GM21526 (cell line): ENCODE measurements at regions not wholly inside any gene's neighbourhood (a gene's known extent, or its start where the extent isn't known, plus 50 kb on each side); places are given as distances from the start of the nearest gene placed in this dataset.

Experiments used
- ATAC-seq: cut with Tn5 transposase; IDR thresholded peaks from one replicate; pipeline ENCODE4 v1.9.1; 2021; ENCODE audit warnings: moderate library complexity; ENCODE audit not compliant: unreplicated experiment, low FRiP score

DNA sequence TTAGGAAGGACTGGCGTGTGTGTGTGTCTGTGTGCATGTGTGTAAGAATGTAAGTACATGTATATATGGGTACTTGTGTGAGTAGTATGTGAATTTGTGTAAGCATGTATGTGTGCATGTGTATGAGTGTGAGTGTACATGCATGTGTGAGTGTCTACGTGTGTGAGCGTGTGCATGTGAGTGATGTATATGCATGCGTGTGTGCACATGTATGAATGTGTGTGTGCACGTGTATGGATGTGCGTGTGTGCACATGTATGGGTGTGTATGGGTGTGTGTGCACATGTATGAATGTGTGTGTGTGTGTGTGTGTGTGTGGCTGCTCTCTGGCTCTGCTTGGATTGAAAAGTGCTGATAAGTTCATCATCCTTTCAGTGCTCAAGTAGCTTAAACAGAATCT lies 154.5 kb downstream of the TENT4A start:
- no peak for ATAC-seq

GRCh38 chr5:6868171-6868570 lies 154.9 kb downstream of the TENT4A start:
- ATAC-seq: no peak

GRCh38 chr5:6868575-6869215 lies 155.5 kb downstream of the TENT4A start:
- ATAC-seq: no peak

DNA sequence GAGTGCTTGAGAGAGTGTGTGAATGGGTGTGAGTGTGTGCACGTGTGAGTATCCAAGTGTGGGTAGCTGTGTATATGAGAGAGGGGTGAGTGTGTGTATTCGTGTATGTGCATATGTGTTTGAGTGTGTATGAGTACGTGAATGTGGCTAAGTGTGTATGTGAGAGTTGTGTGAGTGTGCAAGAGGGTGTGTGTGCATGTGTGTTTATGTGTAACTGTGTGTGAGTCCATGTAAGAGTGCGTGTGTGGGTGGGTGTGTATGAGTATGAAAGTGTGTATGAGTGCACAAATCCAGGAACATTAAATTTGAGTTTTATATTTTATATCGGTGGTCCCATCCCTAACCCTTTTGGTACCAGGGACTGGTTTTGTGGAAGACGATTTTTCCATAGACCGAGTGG lies 156.4 kb downstream of the TENT4A start:
- no peak for ATAC-seq

DNA sequence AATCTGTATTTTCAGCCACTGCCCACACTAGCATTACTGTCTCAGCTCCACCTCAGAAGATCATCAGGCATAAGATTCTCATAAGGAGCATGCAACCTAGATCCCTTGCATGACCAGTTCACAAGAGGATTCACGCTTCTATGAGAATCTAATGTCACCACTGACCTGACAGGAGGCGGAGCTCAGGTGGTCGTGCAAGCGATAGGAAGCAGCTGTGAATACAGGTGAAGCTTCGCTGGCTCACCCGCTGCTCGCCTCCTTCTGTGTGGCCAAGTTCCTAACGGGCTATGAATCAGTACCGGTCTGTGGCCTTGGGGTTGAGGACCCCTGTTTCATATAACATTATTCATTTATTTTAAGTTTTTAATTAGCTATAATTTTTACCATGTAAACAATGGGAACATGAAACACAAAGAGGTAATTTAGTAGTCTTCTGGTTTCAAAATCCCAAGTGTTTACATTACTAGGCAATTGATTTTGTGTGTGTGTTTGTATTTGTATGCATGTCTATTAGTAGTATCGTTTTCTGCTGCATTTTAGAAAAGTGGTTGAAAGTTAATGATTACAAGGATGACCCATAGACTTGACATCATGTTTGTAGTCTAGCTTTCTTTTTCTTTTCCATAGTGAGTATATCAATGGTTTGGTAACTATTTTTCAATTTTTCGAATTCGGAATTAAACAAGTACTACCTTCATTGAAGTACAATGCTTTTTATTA lies 159.4 kb downstream of the TENT4A start:
- ATAC-seq: no peak

DNA sequence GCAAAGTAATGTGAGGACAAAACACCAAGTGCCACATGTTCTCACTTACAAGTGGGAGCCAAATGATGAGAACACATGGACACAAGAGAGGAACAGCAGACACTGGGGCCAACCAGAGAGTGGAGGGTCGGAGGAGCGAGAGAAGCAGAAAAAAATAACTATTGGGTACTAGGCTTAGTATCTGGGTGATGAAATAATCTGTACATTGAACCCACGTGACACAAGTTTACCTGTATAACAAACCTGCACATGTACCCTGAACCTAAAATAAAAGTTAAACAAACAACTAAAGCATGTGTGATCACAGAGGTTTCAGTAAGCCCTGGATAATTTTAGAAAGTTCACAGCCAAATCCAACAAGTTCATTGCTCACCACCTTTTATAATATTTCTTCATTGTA lies 160.1 kb downstream of the TENT4A start:
- no peak for ATAC-seq

- ATAC-seq: no peak
Observed at GRCh38 chr5:6875376-6875775, 162.1 kb downstream of the TENT4A start.

DNA sequence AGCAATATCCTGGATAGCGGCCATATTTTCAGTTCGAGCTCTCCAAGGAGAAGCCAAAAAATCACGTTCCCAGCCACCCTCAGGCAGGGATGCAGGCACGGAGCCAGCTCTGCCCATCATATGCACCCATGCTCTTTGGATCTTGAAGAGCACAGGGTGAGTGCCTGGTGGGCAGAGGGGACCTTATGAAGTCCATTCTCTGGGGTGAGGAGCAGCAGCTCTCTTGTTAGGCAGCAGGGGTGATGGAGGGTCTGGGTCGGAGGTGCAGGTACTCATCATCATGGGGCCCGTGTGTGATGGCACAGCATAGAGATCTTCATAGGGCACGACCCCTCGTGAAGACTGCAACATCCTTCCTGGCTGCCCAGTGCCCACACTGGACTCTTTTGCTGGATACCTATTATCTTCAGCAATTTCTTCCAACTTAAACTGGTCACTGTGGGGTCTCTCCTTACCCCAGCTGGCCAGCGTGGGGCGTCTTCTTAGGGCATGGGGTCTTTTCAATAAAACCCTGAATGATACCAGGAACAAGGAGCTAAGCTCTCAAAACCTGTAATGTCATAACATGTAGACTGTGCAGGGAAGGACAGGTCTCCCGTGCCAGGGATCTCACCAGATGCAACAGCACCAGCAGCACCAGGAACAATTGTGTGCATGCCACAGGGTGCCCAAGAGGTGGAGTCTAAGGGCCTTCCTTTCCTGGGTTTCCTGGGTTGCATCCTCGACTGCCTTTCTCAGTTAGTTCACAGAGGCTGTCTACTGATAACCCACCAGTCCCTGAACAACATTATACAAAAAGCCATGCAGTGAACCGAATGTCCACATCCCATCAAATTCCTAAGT lies 165.0 kb downstream of the TENT4A start:
- no peak for ATAC-seq

- no peak for ATAC-seq
Observed at GRCh38 chr5:6885581-6885980, 172.3 kb downstream of the TENT4A start.

DNA sequence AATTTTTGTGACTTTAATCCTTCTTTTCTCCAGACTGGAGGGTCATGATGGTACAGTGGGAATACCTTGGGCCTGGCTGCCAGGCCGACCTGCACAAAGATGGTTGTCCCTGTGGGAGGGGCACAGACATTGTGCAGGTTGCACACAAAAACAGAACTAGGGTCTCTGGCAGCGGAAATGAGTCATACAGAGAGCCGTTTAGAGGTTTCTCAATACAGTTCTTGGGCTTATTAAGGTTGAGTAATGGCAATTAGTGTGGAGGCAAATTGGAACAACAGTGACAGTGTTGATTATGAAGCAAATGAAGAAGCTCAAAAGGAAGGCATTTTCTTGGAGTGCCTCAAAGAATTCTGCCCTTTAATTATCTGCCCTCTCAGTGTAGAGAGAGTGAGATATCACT lies 173.6 kb downstream of the TENT4A start:
- ATAC-seq: no peak

GRCh38 chr5:6889030-6889429 lies 175.8 kb downstream of the TENT4A start:
- no peak for ATAC-seq

DNA sequence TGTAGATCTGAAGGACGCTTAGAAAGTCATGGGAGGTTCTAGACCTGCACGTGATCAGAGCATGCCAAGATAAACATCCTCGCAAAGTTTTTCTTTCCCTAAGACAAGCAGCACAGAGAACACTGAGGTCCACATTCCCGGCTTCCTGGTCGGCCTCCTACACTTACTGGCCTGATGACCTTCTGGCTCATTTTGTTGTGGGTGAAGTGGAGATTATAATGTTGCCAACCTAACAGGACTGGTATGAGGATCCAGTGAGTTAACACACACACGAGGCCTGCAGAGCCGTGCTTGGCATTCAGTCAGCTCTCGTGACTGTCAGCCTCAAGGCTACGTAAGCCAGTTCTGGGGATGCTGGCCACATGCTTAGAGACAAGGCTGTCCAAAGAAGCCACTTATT lies 186.0 kb downstream of the TENT4A start:
- ATAC-seq: no peak

DNA sequence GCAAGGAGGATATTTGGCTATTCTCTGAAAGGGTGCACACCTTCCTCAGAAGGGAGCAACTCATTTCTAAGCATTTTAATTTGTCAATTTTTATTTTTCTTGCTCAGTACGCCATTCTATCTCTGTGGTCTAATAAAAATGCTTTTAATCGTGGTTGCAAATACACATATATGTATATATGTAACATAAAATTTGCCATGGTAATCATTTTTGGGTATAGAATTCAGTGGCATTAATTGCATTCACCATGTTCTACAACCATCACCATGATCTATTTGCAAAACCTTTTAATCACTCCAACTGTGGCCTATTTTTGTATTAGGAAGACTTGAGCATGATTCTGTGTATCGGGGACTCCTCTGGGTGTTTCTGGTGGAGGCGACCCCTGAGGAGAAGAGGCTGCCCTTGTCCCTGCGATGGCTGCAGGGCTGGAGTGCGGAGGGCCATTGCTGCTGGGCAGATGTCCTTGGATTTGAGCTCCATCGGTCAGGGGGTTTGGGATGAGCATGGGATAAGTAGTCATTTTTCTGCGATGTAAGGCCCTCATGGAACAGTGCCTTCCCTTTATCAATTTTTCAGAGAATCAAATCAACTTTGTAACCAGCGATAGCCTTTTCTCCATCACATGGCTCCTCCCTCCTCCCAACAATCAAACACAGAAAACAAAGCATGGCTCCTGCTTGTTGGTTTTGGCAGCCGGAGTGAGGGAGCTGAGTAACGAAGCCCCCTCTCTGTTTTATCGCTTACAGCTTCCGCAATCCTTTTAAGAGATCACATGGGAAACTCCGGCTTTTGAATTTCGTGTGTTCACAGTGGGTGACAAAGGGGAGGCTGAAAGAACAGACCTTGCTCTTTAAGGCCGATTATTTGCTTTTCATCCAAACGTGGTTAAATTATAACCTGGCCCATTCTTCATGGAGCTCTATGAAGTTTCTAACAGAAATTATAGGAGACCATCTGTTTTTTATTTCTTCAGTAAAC lies 187.3 kb downstream of the TENT4A start:
- no peak for ATAC-seq

GRCh38 chr5:6902094-6902493 lies 188.9 kb downstream of the TENT4A start:
- ATAC-seq: no peak

DNA sequence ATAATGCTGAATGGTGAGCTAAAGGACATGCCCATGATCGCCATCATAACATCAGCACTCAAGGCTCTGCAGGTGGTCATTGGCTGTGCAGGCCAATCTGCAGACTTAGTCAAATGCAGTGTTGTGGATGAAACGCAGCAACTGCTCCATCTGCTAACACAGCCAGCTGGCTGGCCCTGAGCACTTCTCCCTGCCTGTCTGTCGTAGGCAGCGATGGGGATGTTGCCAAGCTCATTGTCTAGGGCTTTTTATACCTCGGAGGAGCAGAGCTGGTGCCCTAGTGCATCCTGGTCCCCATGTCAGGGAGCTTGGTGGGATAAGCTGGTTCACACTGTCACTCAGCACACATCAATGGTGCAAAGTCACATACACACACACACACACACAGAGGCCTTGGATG lies 189.4 kb downstream of the TENT4A start:
- no peak for ATAC-seq

DNA sequence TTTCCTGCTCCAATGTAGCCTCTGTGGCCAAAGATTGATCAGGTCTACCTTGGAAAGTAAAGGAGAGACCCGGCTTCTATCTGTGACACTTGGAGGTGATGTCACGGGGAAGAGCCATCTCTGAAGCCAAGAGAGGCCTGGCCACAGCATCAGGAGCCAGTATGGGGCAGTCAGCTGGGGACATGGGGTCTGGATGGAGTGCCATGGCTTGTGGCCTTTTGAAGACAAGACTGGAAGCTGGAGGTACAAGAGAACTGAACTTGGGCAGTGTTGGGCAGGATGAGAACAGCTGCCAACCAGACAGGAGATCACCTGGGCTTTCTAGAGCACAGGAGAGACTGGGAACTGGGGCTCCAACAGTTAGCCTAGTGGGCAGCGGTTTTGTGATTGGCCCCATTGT lies 190.7 kb downstream of the TENT4A start:
- no peak for ATAC-seq

- ATAC-seq: no peak
Observed at GRCh38 chr5:6904860-6905259, 191.6 kb downstream of the TENT4A start.

- no peak for ATAC-seq
Observed at GRCh38 chr5:6905423-6905822, 192.2 kb downstream of the TENT4A start.

DNA sequence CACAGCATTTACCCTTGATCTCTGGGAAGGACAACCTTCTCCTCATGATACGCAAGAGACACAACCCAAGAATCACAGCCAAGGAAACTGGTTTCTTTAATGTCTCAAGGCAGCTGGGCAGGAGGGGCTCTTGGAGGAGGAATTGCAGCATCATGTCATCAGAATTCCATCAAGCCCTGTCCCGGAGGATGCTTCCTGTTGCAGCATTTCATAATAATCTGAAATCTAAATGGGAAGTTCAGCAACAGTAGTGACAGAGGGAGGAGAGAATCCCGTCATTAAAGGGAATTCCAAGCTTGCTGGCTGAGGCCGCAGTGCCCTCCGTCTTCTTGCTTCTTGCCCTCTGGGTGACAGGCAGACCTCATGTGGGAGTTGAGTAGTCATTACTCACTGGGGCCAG lies 192.7 kb downstream of the TENT4A start:
- ATAC-seq: no peak

GRCh38 chr5:6907320-6907918 lies 194.2 kb downstream of the TENT4A start:
- ATAC-seq: no peak
